DMS53 (cell line): ENCODE measurements at regions not wholly inside any gene's neighbourhood (a gene's known extent, or its start where the extent isn't known, plus 50 kb on each side); places are given as distances from the start of the nearest gene placed in this dataset.

Source experiments
- DNase-seq: peaks from one replicate; lab custom pipeline; 2025; lab: John Stamatoyannopoulos, UW

DNA sequence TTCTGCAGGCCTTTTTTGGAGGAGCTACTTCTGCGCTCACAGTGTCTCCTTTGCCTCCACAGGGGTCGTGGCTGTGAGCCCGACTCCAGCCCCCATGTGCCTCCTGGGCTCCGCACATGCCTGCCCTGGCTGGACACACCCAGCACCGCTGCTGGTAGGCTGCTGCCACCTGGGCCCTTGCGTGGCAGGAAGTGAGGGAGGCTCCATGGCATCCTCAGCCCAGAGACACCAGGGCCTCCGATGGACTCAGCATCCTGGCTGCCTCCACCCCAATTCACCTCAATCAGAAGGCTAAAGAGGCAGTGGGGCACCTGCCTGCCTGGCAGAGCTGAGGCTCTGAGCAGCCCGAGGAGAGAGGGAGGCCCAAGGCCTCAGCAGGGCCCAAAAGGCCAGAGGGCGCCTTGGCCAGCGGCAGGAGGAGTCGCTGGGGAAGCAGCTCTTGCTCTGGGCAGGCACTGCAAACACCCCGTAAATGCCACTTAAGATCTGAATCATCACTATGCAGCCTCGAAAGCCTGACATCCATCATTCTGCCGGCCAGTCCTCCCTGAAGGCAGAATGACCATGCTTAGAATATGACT, 68.3 kb upstream of the OTOS start:
- DNase-seq = no peak

DNA sequence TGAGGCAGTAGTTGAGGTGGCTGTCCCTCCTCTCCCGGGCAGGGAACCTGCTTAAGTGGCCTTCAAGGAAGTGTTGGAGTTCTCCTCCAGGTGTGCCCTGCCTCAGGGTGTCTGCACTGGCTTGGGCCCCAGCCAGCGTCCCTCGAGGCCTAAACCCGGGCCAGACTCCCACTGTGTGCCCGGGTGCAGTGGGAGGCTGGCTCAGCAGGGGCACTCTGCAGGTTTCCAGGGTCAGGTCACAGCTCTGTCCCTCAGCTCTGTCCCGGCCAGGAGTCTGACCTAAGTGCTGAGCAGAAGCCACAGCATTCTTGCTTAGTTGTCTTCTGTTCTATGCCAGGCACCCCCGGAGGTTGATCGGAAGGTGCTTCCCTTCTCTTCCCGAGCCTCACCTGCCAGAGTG, 69.0 kb upstream of the OTOS start:
- no peak for DNase-seq

DNA sequence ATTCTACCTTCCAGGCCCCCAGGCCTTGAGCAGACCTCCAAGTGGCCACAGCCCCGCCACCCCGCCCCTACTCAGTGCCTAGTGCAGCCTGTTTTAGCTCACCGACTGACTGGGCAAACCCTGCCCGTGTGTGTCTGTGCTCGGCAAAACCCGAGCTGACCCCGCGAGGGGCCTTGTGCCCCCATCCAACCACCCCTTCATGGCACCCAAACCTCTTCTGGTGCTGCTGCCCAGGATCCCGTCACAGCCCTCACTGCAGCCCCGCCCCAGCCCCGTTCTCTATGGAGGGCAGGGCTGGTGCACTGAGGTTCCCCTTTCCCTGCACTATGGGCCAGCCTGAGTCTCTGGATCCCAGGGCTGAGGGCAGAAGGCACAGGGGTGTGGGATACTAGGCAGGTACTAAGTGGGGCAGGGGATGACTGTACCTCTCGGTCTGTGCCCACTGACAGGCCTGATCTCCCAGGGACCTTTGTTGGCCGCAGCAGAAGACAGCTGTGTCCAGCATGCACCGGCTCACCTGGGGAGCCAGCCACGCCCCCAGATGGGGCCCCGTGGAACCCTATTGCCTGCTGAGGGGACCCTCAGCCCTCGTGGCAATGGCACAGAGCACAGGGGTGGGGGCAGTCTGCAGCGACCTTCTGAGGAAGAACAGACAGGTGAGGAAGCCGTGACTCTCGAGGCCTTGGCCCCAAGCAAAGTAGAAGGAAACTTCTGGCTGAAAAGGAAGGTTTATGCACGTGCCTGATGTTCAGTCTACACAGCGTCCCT, 69.9 kb upstream of the OTOS start:
- DNase-seq = no peak

DNA sequence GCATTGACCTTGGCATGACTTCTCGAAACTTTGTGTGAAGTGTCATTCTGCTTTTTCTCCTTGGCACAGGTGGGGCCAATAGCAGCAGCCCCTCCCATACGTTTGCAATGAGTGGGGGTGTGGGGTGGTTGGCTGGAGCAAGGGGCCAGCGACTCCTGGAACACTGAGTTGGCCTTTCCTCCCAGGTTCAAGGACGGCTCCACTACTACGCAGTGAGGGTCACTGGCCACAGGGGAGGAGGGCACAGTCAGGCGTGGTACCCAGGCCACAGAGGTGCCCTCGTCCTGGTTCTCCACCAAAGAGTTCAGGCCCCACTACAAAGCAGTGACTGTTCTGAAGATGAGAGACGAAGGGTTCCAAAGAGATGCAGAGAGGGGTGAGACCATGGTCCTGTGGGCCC, 70.6 kb upstream of the OTOS start:
- no peak for DNase-seq

DNA sequence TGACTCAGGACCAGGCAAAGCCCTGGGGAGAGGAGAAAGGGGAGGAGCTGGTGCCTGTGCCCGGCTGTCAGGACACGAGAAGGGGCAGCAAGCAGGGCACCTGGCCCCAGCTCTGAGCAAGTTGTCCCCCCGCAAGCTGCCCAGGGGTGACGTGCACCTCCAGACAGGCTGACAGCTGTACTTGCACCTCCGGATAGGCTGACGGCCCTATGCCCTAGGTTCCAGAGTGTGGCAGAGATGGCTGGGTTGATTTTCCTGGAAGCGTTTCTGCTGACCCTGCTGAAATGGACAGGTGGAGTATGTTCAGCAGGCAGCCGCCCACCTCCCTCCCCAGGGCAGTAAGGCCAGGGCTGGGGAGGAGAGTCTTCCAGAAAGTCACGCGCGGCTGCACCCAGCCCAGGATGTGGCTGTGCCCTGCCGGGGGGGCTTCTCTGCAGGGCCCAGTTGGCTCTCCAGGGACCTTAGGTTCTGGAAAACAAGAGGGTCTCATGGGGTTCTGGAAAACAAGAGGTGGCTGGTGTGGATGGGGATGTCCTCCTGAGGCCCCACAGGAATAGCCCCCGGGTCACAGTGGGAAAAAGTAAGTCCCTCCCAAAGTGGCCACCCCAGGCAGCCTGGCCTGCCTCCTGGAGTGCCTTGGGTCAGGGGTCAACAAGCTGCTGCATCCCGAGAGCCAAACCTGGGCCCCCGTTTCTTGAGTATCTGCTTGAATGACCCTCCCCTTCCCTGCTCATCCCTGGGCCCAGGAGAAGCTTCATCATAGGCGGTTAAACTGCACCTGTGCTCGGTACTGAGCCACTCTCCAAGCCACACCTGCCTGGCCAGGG, 71.4 kb upstream of the OTOS start:
- no peak for DNase-seq

DNA sequence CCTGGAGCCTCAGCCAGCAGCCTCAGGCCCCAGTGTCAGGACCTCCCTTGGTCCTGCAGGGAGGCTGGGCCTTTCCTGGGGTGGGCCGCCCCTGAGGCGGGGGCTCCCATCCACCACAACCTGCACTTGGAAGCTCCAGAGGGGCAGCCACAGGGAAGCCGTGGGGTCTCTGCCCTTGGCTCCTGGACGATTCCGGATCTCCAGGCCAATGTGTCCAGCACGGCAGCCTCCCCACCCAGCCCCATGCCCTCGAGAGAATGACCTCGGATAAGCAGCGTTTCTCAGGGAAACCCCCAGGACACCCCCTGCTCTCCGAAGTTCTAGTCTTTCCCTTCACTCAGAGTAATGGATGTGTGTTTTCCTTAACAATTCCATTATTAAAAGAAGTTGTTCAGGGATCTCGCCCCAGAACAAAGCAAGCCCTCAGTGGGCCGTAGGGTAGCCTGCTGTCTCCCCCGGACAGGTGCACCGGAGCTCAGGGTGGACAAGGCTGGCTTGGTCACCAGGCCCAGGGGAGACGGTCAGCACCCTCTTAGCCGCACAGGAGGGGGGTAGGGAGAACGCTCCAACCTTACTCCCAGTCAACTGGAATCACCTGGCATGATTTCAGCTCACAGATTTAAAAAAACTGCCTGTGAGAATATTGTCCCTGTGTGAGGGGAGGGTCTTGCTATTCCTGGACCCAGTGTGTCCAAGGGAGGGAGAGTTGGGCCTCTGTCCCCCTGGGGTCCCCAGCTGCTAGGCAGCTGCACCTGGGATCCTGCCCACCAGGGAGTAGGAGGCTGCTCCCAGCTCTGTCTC, 72.2 kb upstream of the OTOS start:
- DNase-seq = no peak

DNA sequence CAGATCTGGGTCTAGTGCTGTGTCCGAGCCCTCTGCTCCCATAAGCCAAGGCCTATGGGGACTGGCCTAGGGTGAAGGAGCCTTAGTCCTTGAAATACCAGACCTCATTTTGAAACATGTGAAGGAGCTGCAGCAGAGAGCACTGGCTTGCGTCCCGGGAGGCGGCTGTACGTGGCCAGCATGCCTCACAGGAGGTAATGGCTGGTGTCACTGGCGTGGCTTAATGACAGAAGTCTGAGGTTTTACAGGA, 72.7 kb upstream of the OTOS start:
- DNase-seq = no peak

DNA sequence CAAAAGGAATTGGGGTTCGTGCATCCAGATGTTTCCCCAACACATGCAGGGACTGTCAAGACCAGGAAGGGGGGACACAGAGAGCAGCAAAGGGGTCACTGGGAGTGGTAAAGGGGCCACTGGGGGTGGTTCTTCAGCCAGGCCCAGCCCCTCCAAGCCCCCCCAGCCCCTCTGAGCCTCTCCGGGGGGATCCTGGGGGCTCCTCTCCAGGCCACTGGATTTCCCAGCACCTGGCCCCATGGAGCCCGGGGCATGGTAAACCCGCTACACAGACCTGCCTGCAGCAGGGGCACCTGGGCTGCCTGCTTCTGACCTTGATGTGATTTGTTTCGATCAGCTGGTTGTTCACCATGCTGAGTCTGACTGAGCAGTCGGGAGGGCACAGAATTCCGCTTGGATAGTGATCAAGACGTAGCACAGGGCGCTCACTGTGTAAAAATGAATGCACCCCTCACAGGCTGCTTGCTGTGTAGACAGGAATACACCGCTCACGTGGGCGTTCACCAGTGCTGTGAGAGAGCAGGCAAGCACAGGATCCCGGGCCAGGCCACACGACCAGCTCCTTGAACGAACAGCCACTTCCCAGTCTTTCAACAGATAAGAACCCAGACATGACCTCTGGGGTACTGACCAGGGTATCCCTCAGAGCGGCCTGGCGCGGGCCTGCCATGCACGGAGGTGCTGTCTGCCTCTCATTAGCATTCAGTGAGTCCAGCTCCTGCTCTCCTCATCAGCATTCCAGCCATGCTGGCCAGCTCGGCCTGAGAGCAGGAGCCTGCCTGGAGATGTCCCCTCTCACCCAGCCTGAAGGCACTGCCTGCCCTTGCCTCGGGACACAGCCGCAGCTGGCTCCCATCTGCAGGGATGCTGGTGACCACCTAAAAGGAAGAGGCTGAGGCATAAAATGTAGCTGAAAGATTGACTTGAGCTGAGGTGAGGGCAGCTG, 73.3 kb upstream of the OTOS start:
- no peak for DNase-seq

DNA sequence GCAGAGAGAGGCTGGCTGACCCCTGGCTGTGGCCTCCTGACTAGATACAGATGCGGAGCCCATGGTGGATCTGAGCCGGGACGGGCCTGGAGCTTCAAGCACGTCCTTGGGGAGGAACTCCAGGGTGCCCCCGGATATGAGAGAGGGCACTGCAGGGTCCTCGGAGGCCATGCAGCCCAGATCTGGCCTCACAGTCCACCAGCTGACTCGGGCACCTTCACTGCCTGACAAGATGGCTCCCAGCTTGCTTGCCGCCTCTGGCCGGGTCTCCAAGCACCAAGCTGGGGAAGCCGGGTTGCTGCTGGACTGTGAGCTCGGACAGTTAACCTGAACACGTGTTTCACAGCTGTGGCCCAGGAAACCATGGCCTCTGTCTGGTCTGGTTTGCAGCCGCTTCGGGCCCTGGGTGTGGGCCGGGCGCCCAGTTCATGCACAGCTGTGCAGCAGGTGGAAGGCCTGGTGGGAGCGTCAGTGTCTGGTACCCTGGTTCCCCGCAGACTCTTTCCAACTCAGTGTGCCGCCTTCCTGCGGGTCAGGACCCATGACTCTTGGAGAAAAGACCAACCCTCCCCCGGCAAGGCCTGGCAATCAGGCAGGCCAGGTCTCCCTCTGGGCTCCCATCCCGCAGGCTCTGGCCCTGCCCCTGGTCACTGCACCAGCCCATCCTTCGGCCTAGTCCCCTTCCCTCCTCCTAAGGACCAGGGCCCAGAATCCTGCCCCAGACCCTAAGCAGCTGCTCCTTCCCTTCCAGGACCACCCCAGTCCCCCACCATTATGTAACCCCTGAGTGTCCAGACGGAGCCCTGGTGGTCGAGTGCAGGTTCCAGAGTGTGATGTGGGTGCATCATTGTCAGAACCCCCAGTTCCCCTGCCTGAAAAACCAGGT, 74.6 kb upstream of the OTOS start:
- no peak for DNase-seq

DNA sequence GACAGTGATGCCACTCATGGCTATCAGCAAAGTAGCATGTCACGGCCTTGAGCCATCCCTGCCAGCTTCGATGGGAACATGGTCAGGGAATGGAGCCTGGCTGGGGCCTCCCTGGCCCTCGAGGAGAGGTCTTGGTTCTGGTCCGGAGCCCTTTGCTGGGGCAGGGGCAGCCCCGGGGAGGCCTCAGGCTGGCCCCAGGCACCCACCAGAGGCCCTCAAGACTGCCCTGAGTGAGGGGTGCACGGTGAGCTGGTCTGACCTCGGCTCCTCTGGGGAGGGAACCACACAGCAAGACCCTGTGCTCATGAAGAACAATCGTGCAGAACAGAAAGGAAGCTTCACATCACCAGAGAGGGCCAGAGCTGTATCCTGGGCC, 75.2 kb upstream of the OTOS start:
- no peak for DNase-seq

DNA sequence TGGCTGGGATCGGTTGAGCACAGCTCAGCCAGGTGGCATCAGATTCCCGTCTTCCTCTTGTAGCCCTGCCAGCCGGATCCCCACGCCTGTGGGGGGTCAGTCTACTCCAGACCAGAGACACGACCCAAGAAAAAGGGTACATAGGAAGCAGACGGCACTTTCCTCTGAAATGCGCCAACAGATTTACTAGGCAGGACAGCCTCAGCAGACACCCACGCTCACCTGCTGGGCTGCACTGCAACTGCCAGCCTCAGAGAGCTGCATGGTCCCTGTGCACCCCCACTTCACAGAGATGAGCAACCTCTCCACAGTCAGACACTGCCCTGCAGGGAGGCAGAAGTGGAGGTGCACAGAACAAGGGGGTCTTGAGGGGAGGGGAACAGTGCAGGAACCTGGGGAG, 75.7 kb upstream of the OTOS start:
- no peak for DNase-seq

DNA sequence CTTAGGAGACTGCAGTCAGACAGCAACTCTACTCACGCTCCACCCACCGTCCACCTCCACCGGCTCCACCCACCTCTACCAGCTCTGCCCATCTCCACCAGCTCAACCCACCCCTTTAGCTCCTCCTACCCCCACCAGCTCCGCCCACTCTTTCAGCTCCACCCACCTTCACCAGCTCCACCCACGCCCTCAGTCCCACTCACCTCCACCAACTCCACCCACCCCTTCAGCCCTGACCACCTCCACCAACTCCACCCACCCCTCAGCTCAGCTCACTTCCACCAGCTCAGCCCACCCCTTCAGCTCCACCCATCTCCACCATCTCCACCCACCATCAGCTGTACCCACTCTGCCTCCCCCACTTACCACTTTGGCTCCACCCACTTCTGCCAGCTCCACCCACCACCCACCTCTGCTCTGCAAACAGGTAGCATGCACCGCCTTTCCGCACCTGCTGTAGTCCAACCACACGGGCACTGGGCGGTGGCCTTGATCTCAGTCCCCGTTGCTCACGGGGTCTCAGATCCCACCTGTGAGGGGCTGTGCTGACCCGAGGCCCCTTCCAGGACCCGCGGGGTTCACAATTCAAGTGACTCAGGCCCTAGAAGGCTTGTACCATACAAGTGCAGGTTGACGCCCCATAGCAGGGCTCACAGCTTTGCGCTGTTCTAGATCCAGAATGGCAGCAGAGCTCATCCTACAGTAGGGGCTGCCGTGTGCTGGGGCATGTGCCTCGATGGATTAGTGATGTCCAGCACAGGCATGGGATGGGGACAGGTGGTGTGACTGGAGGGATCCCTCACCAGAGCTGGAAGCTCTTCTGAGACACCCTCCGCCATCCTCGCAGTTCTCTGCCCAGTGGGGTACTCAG, 77.2 kb upstream of the OTOS start:
- no peak for DNase-seq

DNA sequence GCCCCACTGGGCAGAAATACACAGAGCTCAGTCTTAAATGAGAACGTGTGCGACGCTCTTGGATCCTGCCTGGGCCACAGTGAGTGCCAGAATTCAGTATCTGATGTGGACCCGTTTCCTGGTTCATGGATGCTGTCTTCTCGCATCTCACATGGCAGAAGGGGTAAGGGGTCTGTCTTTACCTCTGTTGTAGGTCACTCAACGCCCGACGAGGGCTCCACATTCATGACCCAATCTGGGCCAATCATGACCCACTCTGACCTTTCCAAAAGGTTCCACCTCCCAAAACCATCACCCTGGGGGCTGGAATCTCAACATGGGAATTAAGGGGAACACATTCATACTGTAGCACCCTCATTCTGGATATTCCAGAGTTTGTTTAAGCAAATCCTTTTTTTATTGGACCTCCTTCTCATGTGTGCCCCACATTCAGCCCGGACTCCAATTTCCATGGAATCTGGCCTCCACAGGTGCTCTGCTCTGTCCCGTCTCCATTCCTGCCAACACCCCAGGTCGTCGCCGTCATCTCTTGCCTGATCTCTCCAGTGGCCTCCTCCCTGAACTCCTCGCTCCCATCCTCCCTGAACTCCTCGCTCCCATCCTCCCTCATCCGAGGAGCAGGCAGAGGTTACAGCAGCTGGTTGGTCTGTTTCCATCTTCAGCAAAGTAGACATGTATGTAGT, 78.9 kb upstream of the OTOS start:
- no peak for DNase-seq

DNA sequence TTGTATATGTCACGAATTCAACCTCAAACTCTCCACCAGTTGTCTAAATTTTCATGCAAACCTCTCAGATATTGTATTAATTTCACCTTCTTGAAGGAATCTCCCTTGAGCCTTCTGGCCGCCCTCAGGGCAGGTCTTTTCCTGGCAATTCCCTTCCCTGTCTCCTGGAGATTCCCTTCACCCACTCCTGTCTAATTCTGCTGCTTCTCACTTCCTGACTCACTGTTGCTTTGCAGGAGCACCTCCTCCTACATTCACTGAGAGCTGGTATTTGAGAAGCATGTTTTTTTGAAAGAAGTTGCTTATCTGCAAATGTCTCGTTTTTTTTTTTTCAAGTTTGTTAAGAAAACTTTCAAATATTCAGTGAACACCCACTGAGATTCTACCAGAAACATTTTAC, 79.9 kb upstream of the OTOS start:
- no peak for DNase-seq

DNA sequence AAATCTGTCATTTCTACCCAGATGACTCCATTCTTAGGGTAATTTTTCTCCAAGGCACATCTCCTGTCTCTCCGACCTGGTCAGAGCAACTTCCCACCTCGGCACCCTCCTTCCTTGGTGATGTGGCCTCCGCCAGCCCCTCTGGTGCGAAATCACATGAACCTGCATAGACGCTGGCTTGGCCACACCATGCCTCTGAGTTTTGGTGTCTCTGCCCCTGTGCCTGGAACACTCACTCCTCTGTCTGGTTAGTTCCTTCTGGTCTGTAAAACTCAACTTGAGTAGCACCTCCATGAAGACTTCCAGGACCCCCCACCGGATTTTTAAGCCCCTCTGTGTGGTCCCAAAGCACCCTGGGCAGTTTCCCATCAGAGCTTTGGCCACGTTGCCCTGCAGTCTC, 83.2 kb upstream of the OTOS start:
- no peak for DNase-seq

DNA sequence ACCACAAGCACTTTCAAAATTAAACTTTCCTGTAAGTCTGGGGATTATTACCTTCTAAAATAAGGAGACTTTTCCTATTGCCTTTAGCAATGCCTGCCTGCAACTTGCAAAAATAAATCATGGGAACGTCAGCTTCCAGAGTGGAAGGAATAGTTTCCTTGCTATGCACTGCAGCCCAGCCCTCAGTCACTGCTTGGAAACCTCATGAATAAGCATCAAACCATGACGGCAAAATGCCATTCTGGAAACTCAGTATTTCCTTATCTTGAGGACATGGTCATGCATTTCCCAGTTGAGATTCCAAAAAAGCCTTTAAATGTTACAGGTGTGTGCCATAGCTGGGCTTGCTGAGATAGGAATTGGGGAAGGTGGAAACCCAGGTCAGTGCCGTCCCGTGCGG, 84.2 kb upstream of the OTOS start:
- DNase-seq = no peak

DNA sequence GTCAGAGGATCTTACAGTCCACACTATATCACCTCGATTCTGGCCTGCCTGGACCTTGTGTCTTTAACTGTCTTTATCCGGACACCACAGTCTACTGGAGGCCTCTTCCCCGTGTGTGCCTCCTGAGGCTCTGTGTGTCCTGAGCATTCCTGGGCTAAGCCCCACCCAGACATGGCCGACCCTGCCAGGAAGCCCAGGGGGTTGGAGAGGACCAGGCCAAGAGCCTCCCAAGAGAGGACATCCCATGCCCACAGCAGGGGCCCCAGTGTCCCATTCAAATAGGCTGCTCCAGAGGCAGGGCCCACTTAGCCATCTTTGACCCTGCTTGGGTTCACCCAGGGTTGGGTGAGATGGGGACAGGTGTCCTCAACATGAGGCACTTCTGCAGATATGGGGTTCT, 84.7 kb upstream of the OTOS start:
- no peak for DNase-seq

DNA sequence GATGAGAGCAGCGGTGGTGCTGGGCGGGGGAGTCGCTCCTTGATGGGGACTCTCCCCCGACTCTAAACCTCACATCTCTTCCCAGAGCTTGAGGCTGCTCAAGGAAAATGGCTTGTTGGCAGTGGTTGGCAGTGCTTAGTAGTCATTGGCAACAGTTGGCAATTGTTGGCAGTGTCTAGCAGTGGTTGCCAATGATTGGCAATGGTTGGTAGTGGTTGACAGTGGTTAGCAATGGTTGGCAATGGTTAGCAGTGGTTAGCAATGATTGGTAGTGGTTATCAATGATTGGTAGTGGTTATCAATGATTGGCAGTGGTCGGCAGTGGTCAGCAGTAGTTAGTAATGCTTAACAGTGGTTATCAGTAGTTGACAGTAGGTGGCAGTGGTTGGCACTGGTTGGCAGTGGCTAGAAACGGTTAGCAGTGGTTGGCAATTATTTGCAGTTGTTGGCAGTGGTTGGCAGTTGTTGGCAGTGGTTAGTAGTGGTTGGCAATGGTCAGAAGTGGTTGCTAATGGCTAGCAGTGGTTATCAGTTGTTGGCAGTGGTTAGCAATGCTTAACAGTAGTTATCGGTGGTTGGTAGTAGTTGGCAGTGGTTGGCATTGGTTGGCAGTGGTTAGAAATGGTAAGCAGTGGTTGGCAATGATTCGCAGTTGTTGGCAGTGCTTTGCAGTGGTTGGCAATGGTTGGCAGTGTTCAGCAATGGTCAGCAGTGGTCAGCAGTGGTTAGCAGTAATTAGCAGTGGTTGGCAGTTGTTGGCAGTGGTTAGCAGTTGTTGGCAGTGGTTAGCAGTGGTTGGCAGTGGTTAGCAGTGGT, 85.4 kb upstream of the OTOS start:
- no peak for DNase-seq
